Panc1 (cell line): ENCODE measurements at regions not wholly inside any gene's neighbourhood (a gene's known extent, or its start where the extent isn't known, plus 50 kb on each side); places are given as distances from the start of the nearest gene placed in this dataset.

ENCODE experiments used
- ATAC-seq: fragments of 200-7000 bp; cut with Tn5 transposase; 2 replicates; pipeline ENCODE4 v1.9.1; 2020; ENCODE audit warnings: mild to moderate bottlenecking, moderate library complexity
- BruUV-seq: library from RNA; stranded (reverse); fragments of 400-500 nt; replicated peaks from 2 replicates; lab custom pipeline; 2021; lab: Mats Ljungman, UMichigan
- CTCF ChIA-PET: fragments of 300-600 bp; sonication (Branson Sonifier 250); formaldehyde crosslinking; loops from one replicate; lab custom pipeline; 2022; ENCODE audit warnings: antibody characterized with exemption; lab: Charles Lee
- POLR2A ChIA-PET: fragments of 300-600 bp; sonication (Branson Sonifier 250); formaldehyde crosslinking; loops from one replicate; lab custom pipeline; 2022; ENCODE audit warnings: antibody characterized with exemption; lab: Charles Lee
- DNase-seq: peaks from one replicate; pipeline ENCODE4 v3.0.0-alpha.2; 2010; ENCODE audit warnings: low read depth, low spot score
- H3K27ac ChIP-seq: 2 replicates; pipeline ENCODE4 v1.5.1; 2011; ENCODE audit warnings: mild to moderate bottlenecking, low read length, inconsistent platforms
- H3K27me3 ChIP-seq: fragments of 200-500 bp; sonication (Bioruptor generic); 2 replicates; pipeline ENCODE4 v1.6.0; 2014; ENCODE audit warnings: low read length, inconsistent platforms; ENCODE audit not compliant: control insufficient read depth, insufficient read depth
- H3K36me3 ChIP-seq: fragments of 200-500 bp; sonication (Bioruptor generic); 2 replicates; pipeline ENCODE4 v1.5.1; 2014; ENCODE audit warnings: inconsistent platforms, mild to moderate bottlenecking, low read length, moderate library complexity; ENCODE audit not compliant: control insufficient read depth, insufficient read depth
- H3K4me1 ChIP-seq: 2 replicates; pipeline ENCODE4 v1.5.1; 2011; ENCODE audit warnings: inconsistent platforms, mild to moderate bottlenecking, low read length, moderate library complexity; ENCODE audit not compliant: control insufficient read depth, insufficient read depth
- H3K4me3 ChIP-seq, 2 experiments: 2 replicates each; pipeline ENCODE4 v1.5.1; 2011 to 2012; ENCODE audit warnings: low read depth in 2 of 2, low read length in 2 of 2, mild to moderate bottlenecking in 2 of 2, inconsistent platforms in 1 of 2, moderate library complexity in 1 of 2
- H3K9me3 ChIP-seq: fragments of 200-500 bp; sonication (Bioruptor generic); 2 replicates; pipeline ENCODE4 v1.5.1; 2014; ENCODE audit warnings: low read depth, mild to moderate bottlenecking, inconsistent platforms, low read length, moderate library complexity; ENCODE audit not compliant: control insufficient read depth, insufficient read depth
- POLR2AphosphoS5 ChIP-seq: IDR thresholded peaks from 2 replicates; pipeline ENCODE4 v1.6.1; 2012; ENCODE audit warnings: mild to moderate bottlenecking, low read depth, low read length, moderate library complexity
- REST ChIP-seq, 2 experiments: IDR thresholded peaks; 2 replicates each; pipeline ENCODE4 v1.6.1; 2011 to 2012; ENCODE audit warnings: low read depth in 2 of 2, control low read depth in 1 of 2, low read length in 1 of 2, mild to moderate bottlenecking in 1 of 2, moderate library complexity in 1 of 2; ENCODE audit not compliant: insufficient read depth in 1 of 2
- SIN3A ChIP-seq: IDR thresholded peaks from 2 replicates; pipeline ENCODE4 v1.6.1; 2012; ENCODE audit warnings: low read depth, mild to moderate bottlenecking, low read length, moderate library complexity, borderline replicate concordance; ENCODE audit not compliant: insufficient read depth
- TCF7L2 ChIP-seq: IDR thresholded peaks from 2 replicates; pipeline ENCODE4 v1.6.1; 2011; ENCODE audit warnings: mild to moderate bottlenecking, low read depth, low read length, inconsistent platforms
- in situ Hi-C: cut with HindIII; loops from 2 replicates; pipeline ENCODE4 v1.10.0; 2016; ENCODE audit warnings: low sequenced_read_pairs, low pct_unique_long_range_greater_than_20kb
- intact Hi-C: fragments of 100-400 bp; cut with micrococcal nuclease; formaldehyde crosslinking; loops from one replicate; pipeline ENCODE4 v1.10.0; 2022; ENCODE audit not compliant: unreplicated experiment
- TF ChIP-seq, protein P1 (sequence below): fragments of 450-650 bp; IDR thresholded peaks from 2 replicates; pipeline ENCODE4 v1.5.1; 2017; ENCODE audit warnings: mild to moderate bottlenecking

- H3K27ac ChIP-seq = no peak overlapping the region
- no TSS peak for BruUV-seq
- POLR2A ChIA-PET = no interaction called here
- intact Hi-C loops (no loop called here), in situ Hi-C loops (no loop called here)
- peak; percentile 64 for ATAC-seq
- no peak overlapping the region for H3K4me3 ChIP-seq
- no peaks in the 10 kb centered on the region for H3K4me1 ChIP-seq
- TF ChIP-seq, protein P1, sequence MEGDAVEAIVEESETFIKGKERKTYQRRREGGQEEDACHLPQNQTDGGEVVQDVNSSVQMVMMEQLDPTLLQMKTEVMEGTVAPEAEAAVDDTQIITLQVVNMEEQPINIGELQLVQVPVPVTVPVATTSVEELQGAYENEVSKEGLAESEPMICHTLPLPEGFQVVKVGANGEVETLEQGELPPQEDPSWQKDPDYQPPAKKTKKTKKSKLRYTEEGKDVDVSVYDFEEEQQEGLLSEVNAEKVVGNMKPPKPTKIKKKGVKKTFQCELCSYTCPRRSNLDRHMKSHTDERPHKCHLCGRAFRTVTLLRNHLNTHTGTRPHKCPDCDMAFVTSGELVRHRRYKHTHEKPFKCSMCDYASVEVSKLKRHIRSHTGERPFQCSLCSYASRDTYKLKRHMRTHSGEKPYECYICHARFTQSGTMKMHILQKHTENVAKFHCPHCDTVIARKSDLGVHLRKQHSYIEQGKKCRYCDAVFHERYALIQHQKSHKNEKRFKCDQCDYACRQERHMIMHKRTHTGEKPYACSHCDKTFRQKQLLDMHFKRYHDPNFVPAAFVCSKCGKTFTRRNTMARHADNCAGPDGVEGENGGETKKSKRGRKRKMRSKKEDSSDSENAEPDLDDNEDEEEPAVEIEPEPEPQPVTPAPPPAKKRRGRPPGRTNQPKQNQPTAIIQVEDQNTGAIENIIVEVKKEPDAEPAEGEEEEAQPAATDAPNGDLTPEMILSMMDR = no peak
- TF ChIP-seq TCF7L2 = no peak
- no peak for TF ChIP-seq REST (IDR thresholded peaks at IDR 0.05; ENCODE audit: insufficient read depth in 1 of 2, low read depth in 2 of 2, low read length in 1 of 2)
- TF ChIP-seq POLR2AphosphoS5 = no peak
- TF ChIP-seq SIN3A = no peak
- 0 out of 2 replicates have a peak, but pooled peaks cover 6% of the 10 kb centered on the region for H3K27me3 ChIP-seq
- DNase-seq = no peak
- no peaks in the 10 kb centered on the region for H3K36me3 ChIP-seq
- CTCF ChIA-PET = interaction anchor here (1.0 to 2.5 kb wide), 2 partner anchors 96 to 553 kb away, joined by 4 to 7 read pairs; no protein-coding TSS in a partner anchor
- no peaks in the 10 kb centered on the region for H3K9me3 ChIP-seq
Observed at GRCh38 chr20:23244916-23245552, 105.6 kb upstream of the NXT1 start.

- in situ Hi-C loops = no loop called here
- DNase-seq (no peak), ATAC-seq (no peak; the same call in 1 of the 2 replicates)
- POLR2A ChIA-PET = no interaction called here
- TF ChIP-seq TCF7L2 = no peak
- TF ChIP-seq POLR2AphosphoS5 = no peak
- TF ChIP-seq REST (IDR thresholded peaks at IDR 0.05; ENCODE audit: insufficient read depth in 1 of 2, low read depth in 2 of 2, low read length in 1 of 2) = no peak
- no peak for TF ChIP-seq SIN3A
- TF ChIP-seq, protein P1 = no peak
- Histone ChIP-seq H3K27ac (no peak overlapping the region), H3K4me1 (no peaks in the 10 kb centered on the region), H3K9me3 (no peaks in the 10 kb centered on the region), H3K36me3 (no peaks in the 10 kb centered on the region), H3K27me3 (0 out of 2 replicates have a peak, but pooled peaks cover 6% of the 10 kb centered on the region), H3K4me3 (no peak overlapping the region)
- BruUV-seq = no TSS peak
- CTCF ChIA-PET = interaction anchor here (2.5 kb wide), 1 partner anchor 552 kb away, joined by 7 read pairs; no protein-coding TSS in a partner anchor
- intact Hi-C loops = no loop called here
Observed at GRCh38 chr20:23244156-23244915, 106.3 kb upstream of the NXT1 start.
